ENCODE measurements at regions not wholly inside any gene's neighbourhood (a gene's known extent, or its start where the extent isn't known, plus 50 kb on each side); places are given as distances from the start of the nearest gene placed in this dataset.

GRCh38 chr13:81686877-81687276, 1346.0 kb upstream of the SPRY2 start:
- no peak for DNase-seq (ENCODE audit: low read depth, low spot score)

- no peak for DNase-seq (ENCODE audit: low read depth, low spot score)
Measured at GRCh38 chr13:81683521-81683920, 1342.6 kb upstream of the SPRY2 start.

- DNase-seq (ENCODE audit: low read depth, low spot score), result no peak
Measured at GRCh38 chr13:81682081-81682630, 1341.2 kb upstream of the SPRY2 start.

GRCh38 chr13:81677857-81678256, 1336.9 kb upstream of the SPRY2 start:
- no peak for DNase-seq (ENCODE audit: low read depth, low spot score)

GRCh38 chr13:81676008-81676407, 1335.1 kb upstream of the SPRY2 start:
- no peak for DNase-seq (ENCODE audit: low read depth, low spot score)

- no peak for DNase-seq (ENCODE audit: low read depth, low spot score)
Measured at GRCh38 chr13:81671064-81671463, 1330.1 kb upstream of the SPRY2 start.

- no peak for DNase-seq (ENCODE audit: low read depth, low spot score)
Measured at GRCh38 chr13:81670048-81670447, 1329.1 kb upstream of the SPRY2 start.

GRCh38 chr13:81664872-81665271, 1323.9 kb upstream of the SPRY2 start:
- no peak for DNase-seq (ENCODE audit: low read depth, low spot score)

- DNase-seq (ENCODE audit: low read depth, low spot score), result no peak
Measured at GRCh38 chr13:81659984-81660383, 1319.1 kb upstream of the SPRY2 start.

- DNase-seq (ENCODE audit: low read depth, low spot score), result no peak
Measured at GRCh38 chr13:81658598-81659370, 1317.9 kb upstream of the SPRY2 start.

- DNase-seq (ENCODE audit: low read depth, low spot score), result no peak
Measured at GRCh38 chr13:81639984-81640582, 1299.2 kb upstream of the SPRY2 start.

GRCh38 chr13:81637457-81637856, 1296.5 kb upstream of the SPRY2 start:
- no peak for DNase-seq (ENCODE audit: low read depth, low spot score)

- DNase-seq (ENCODE audit: low read depth, low spot score), result no peak
Measured at GRCh38 chr13:81636120-81636519, 1295.2 kb upstream of the SPRY2 start.

GRCh38 chr13:81615031-81615430, 1274.1 kb upstream of the SPRY2 start:
- no peak for DNase-seq (ENCODE audit: low read depth, low spot score)

GRCh38 chr13:81610644-81611043, 1269.7 kb upstream of the SPRY2 start:
- DNase-seq (ENCODE audit: low read depth, low spot score), result no peak

- no peak for DNase-seq (ENCODE audit: low read depth, low spot score)
Measured at GRCh38 chr13:81609335-81609734, 1268.4 kb upstream of the SPRY2 start.

GRCh38 chr13:81606074-81606473, 1265.1 kb upstream of the SPRY2 start:
- no peak for DNase-seq (ENCODE audit: low read depth, low spot score)

GRCh38 chr13:81602241-81602640, 1261.3 kb upstream of the SPRY2 start:
- no peak for DNase-seq (ENCODE audit: low read depth, low spot score)

- no peak for DNase-seq (ENCODE audit: low read depth, low spot score)
Measured at GRCh38 chr13:81597101-81597500, 1256.2 kb upstream of the SPRY2 start.

- no peak for DNase-seq (ENCODE audit: low read depth, low spot score)
Measured at GRCh38 chr13:81596224-81596753, 1255.4 kb upstream of the SPRY2 start.

GRCh38 chr13:81591528-81592220, 1250.7 kb upstream of the SPRY2 start:
- DNase-seq (ENCODE audit: low read depth, low spot score), result no peak

- no peak for DNase-seq (ENCODE audit: low read depth, low spot score)
Measured at GRCh38 chr13:81582381-81582780, 1241.5 kb upstream of the SPRY2 start.
